ENCODE measurements at regions not wholly inside any gene's neighbourhood (a gene's known extent, or its start where the extent isn't known, plus 50 kb on each side); places are given as distances from the start of the nearest gene placed in this dataset.

DNA sequence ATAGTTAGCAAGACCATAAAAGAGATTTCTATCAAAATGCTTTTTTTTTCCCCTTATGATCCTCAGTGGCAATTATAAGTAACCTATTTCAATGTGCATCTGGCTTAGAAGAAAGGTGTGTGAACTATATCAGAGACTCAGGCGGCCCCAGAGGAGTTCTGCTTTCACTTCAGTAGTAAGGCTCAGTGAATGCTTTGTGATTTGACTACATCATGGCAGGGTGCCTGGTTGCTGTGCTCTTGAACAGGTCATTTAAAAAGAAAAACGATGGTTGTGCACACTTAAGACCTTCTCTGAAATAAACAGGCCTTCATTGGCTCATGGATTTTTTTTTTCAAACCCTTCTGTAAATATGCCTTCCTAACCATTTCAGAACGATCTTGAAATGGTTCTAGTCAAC lies 400.4 kb upstream of the RARB start:
- H3K36me3 ChIP-seq (ENCODE audit: control insufficient read depth, insufficient read depth, low read length) = no peaks in the 10 kb centered on the region
- no peaks in the 10 kb centered on the region for H3K4me1 ChIP-seq (ENCODE audit: control insufficient read depth, insufficient read depth, low read length)
- ATAC-seq = no peak
- POLR2A ChIA-PET = no interaction called here
- DNase-seq (ENCODE audit: low read depth, low spot score) = no peak
- H3K27ac ChIP-seq (ENCODE audit: low read length) = no peak overlapping the region
- H3K4me3 ChIP-seq (ENCODE audit: low read depth in 2 of 2, low read length in 2 of 2) = no peak overlapping the region
- in situ Hi-C loops (cut with HindIII; ENCODE audit: low pct_unique_long_range_greater_than_20kb, low sequenced_read_pairs) = no loop called here
- no peaks in the 10 kb centered on the region for H3K27me3 ChIP-seq (ENCODE audit: control insufficient read depth, insufficient read depth, low read length)
- H3K9me3 ChIP-seq (ENCODE audit: control insufficient read depth, insufficient read depth, low read depth, low read length) = no peaks in the 10 kb centered on the region
- intact Hi-C loops (cut with micrococcal nuclease; ENCODE audit: unreplicated experiment) = no loop called here
- no TSS peak for BruUV-seq (replicated peaks)
- no peak for TF ChIP-seq SIN3A (IDR thresholded peaks at IDR 0.05; ENCODE audit: borderline replicate concordance, insufficient read depth, low read depth, low read length)
- TF ChIP-seq, protein P1, sequence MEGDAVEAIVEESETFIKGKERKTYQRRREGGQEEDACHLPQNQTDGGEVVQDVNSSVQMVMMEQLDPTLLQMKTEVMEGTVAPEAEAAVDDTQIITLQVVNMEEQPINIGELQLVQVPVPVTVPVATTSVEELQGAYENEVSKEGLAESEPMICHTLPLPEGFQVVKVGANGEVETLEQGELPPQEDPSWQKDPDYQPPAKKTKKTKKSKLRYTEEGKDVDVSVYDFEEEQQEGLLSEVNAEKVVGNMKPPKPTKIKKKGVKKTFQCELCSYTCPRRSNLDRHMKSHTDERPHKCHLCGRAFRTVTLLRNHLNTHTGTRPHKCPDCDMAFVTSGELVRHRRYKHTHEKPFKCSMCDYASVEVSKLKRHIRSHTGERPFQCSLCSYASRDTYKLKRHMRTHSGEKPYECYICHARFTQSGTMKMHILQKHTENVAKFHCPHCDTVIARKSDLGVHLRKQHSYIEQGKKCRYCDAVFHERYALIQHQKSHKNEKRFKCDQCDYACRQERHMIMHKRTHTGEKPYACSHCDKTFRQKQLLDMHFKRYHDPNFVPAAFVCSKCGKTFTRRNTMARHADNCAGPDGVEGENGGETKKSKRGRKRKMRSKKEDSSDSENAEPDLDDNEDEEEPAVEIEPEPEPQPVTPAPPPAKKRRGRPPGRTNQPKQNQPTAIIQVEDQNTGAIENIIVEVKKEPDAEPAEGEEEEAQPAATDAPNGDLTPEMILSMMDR (IDR thresholded peaks at IDR 0.05) = no peak
- CTCF ChIA-PET = no interaction called here

DNA sequence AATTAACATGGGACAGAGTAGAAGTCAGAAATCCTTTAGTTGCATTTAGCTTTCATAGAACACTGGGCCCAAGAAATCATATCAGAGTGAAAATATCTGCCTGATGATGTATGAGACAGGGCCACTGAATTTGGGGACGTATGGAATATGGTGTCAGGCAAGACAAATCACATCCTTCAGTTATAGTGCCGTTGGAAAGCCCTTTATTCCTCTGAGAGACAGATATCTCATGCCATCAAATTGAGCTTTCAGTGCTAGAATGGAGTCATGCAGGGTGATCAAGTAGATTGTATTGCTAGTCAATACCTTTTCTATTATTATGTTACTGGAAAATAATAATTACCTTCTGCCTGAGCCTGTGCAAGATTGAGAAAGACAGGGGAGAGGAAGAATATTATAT lies 398.2 kb upstream of the RARB start:
- ATAC-seq = no peak
- H3K9me3 ChIP-seq (ENCODE audit: control insufficient read depth, insufficient read depth, low read depth, low read length) = no peaks in the 10 kb centered on the region
- ChIA-PET CTCF (no interaction called here), POLR2A (no interaction called here)
- no peaks in the 10 kb centered on the region for H3K27me3 ChIP-seq (ENCODE audit: control insufficient read depth, insufficient read depth, low read length)
- no peaks in the 10 kb centered on the region for H3K4me1 ChIP-seq (ENCODE audit: control insufficient read depth, insufficient read depth, low read length)
- H3K4me3 ChIP-seq (ENCODE audit: low read depth in 2 of 2, low read length in 2 of 2) = no peak overlapping the region
- DNase-seq (ENCODE audit: low read depth, low spot score) = no peak
- in situ Hi-C loops (cut with HindIII; ENCODE audit: low pct_unique_long_range_greater_than_20kb, low sequenced_read_pairs) = no loop called here
- TF ChIP-seq TCF7L2 (IDR thresholded peaks at IDR 0.05; ENCODE audit: low read depth, low read length) = no peak
- TF ChIP-seq POLR2AphosphoS5 (IDR thresholded peaks at IDR 0.05; ENCODE audit: low read depth, low read length) = no peak
- TF ChIP-seq, protein P2, sequence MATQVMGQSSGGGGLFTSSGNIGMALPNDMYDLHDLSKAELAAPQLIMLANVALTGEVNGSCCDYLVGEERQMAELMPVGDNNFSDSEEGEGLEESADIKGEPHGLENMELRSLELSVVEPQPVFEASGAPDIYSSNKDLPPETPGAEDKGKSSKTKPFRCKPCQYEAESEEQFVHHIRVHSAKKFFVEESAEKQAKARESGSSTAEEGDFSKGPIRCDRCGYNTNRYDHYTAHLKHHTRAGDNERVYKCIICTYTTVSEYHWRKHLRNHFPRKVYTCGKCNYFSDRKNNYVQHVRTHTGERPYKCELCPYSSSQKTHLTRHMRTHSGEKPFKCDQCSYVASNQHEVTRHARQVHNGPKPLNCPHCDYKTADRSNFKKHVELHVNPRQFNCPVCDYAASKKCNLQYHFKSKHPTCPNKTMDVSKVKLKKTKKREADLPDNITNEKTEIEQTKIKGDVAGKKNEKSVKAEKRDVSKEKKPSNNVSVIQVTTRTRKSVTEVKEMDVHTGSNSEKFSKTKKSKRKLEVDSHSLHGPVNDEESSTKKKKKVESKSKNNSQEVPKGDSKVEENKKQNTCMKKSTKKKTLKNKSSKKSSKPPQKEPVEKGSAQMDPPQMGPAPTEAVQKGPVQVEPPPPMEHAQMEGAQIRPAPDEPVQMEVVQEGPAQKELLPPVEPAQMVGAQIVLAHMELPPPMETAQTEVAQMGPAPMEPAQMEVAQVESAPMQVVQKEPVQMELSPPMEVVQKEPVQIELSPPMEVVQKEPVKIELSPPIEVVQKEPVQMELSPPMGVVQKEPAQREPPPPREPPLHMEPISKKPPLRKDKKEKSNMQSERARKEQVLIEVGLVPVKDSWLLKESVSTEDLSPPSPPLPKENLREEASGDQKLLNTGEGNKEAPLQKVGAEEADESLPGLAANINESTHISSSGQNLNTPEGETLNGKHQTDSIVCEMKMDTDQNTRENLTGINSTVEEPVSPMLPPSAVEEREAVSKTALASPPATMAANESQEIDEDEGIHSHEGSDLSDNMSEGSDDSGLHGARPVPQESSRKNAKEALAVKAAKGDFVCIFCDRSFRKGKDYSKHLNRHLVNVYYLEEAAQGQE (IDR thresholded peaks at IDR 0.05; ENCODE audit: insufficient read depth in 1 of 2, low read depth in 2 of 2, low read length in 1 of 2) = no peak
- no peak for TF ChIP-seq SIN3A (IDR thresholded peaks at IDR 0.05; ENCODE audit: borderline replicate concordance, insufficient read depth, low read depth, low read length)
- intact Hi-C loops (cut with micrococcal nuclease; ENCODE audit: unreplicated experiment) = no loop called here
- no peak overlapping the region for H3K27ac ChIP-seq (ENCODE audit: low read length)
- no peaks in the 10 kb centered on the region for H3K36me3 ChIP-seq (ENCODE audit: control insufficient read depth, insufficient read depth, low read length)
- no TSS peak for BruUV-seq (replicated peaks)

DNA sequence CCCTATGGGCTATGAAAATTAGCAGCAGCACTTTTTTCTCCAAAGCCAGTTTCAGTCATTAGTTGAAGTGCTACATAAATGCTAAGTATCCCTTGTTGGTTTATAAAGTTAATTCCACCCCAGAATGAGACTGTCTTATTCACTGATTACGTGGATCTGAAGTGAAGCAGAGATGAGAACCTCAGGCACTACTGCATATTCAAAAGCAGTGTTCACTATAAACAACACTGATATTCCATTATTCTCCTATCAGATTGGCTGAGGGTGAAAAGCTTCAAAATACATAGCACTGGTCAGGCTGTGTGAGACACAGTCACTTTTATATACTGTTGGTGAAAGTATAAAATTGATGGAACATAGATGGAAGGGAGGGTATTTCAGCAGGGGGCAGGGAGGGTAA lies 395.7 kb upstream of the RARB start:
- H3K4me1 ChIP-seq (ENCODE audit: control insufficient read depth, insufficient read depth, low read length) = no peaks in the 10 kb centered on the region
- H3K27ac ChIP-seq (ENCODE audit: low read length) = no peak overlapping the region
- no peak for DNase-seq (ENCODE audit: low read depth, low spot score)
- ATAC-seq = no peak
- intact Hi-C loops (cut with micrococcal nuclease; ENCODE audit: unreplicated experiment) = no loop called here
- H3K36me3 ChIP-seq (ENCODE audit: control insufficient read depth, insufficient read depth, low read length) = no peaks in the 10 kb centered on the region
- ChIA-PET POLR2A (no interaction called here), CTCF (no interaction called here)
- no peaks in the 10 kb centered on the region for H3K9me3 ChIP-seq (ENCODE audit: control insufficient read depth, insufficient read depth, low read depth, low read length)
- no peak overlapping the region for H3K4me3 ChIP-seq (ENCODE audit: low read depth in 2 of 2, low read length in 2 of 2)
- H3K27me3 ChIP-seq (ENCODE audit: control insufficient read depth, insufficient read depth, low read length) = no peaks in the 10 kb centered on the region
- BruUV-seq (replicated peaks) = no TSS peak
- TF ChIP-seq, protein P2 (IDR thresholded peaks at IDR 0.05; ENCODE audit: insufficient read depth in 1 of 2, low read depth in 2 of 2, low read length in 1 of 2) = no peak
- TF ChIP-seq SIN3A (IDR thresholded peaks at IDR 0.05; ENCODE audit: borderline replicate concordance, insufficient read depth, low read depth, low read length) (no peak), TCF7L2 (IDR thresholded peaks at IDR 0.05; ENCODE audit: low read depth, low read length) (no peak), POLR2AphosphoS5 (IDR thresholded peaks at IDR 0.05; ENCODE audit: low read depth, low read length) (no peak)
- TF ChIP-seq, protein P1 (IDR thresholded peaks at IDR 0.05) = no peak
- in situ Hi-C loops (cut with HindIII; ENCODE audit: low pct_unique_long_range_greater_than_20kb, low sequenced_read_pairs) = no loop called here
